Activated CD8-positive, alpha-beta memory T cell treated with anti-CD3 and anti-CD28 coated beads for 48 hours (primary cell): ENCODE measurements at regions not wholly inside any gene's neighbourhood (a gene's known extent, or its start where the extent isn't known, plus 50 kb on each side); places are given as distances from the start of the nearest gene placed in this dataset.
"Not testable (repeated sequence)": the region's sequence is repeated elsewhere in the genome, so short reads cannot be mapped to it uniquely, and the experiment has no call there.

Experiments
- DNase-seq, 3 experiments: peaks; one replicate each; pipeline ENCODE4 v3.0.0-alpha.2; 2020; ENCODE audit warnings: low read depth in 2 of 3, low spot score in 2 of 3

DNA sequence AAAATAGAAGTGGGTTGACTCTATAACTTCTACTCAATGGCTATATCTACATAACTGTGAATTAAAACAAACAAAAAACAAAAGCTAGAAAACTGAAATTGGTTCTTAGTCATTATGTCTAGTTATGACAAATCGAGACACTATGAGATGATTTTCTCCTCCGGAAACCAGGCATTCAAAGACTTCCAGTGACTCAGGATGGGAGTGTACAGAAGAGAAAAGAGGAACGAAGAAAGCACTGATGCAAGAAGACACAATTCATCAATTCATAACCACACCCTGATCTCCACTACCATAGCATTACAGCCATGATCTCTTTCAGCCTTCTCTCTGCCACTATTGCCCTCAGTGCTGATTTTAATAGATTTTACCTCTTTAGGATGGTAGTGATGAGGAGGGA, 253.6 kb downstream of the CBLL2 start:
- DNase-seq: no peak

DNA sequence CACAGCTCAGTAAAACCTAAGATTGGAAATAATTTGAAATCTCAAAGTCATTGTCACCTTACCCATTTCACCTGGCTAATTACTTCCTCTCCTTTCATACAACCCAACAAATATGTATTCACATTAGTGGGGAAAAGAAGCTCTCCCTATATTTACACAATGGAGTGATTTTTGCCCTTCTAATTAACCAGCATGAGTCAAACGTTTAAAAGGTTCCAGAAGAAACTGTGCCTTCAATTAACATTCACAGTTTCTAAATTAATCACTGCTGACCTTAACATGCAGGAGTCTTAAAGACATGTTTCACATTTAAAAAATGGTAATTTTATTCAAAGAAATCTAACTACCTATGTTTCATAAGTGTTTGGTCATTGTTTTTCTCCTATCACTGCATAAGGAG, 254.6 kb downstream of the CBLL2 start:
- no peak for DNase-seq

- DNase-seq: no peak
These were observed 261.2 kb downstream of the CBLL2 start for GRCh38 chrX:22533898-22534297.

DNA sequence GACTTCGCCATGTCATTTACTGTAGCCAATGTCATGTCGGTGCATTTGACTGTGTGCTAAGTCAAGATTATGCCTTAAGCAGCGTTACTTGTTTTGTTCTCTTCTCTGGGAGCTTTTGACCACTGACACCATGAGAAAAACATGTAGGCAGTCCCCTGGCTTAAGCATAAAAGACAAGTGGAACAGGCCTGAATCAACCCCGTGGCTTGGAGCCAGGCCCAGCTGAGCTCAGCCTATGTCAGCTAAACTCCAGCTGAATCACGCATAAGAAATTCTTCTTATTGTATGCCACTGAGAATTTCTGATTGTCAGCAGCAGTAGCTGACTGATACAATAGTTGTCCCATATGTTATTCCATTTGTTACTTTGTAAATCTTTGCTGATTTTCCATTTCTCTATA, 261.9 kb downstream of the CBLL2 start:
- DNase-seq: no peak

DNA sequence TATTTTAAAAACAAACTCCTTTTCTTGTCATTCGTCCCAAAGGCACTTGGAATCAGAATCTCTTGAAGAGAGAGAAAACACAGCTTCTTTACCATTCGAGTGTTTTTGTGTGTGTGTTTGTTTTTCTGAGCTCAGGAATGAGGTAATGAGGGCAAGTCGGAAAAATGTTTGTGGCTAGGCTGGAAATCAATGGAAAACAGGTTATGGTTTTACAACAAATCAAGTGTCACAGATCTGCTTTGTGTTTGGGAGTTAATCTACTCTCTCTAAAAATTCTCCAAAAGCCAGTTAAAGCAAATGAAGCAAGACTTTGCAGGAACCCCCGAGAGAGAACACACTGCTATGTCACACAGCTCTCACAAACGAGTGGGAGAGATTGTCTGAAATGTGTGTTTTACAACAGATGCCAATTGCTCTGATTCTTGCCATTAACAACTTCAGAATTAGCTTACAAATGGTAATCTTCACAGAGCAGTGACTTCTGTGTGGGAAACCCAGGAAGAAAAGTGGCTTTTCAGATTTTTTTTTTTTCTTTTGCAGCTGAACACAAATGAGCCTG, 264.1 kb downstream of the CBLL2 start:
- DNase-seq: no peak

- DNase-seq: no peak
These were observed 265.9 kb downstream of the CBLL2 start for GRCh38 chrX:22538580-22538979.

- no peak for DNase-seq
These were observed 269.2 kb downstream of the CBLL2 start for GRCh38 chrX:22541926-22542325.

DNA sequence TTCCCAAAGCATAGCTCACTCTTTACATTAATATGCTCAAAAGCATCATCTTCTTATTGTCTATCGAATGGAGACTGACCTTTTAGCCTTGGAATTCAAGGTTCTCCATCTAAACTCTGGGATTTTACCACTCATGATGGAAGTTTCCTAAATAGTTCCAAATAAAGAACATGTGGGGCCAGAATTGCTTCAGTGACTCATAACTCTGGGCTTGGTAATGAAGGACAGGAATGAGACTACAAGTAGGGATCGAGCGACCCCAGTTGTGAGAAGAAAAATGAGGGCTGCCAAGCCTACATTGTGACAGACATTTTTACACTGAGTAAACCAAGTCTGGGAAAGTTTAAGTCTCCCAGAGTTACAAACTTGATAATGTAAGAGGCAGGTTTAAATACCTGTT, 269.9 kb downstream of the CBLL2 start:
- DNase-seq: no peak

DNA sequence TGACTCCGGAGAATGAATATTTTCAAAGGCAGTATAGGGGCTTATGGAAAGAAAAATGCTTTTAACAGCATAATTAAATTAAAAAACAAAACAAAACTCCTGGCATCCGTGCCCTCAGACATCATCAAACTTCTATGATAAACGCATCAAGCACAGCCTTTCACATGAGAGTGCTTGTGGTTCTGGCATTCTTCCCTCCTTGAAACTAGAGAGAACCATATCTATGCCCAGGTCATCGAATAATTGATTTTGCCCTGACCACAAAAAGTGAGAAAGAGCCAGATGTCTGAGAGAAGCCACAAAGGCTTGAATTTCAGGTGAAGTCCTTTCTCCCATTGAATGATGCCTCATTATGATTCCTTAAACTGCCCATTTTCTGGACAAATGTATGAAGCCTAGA, 286.8 kb downstream of the CBLL2 start:
- DNase-seq: no peak

DNA sequence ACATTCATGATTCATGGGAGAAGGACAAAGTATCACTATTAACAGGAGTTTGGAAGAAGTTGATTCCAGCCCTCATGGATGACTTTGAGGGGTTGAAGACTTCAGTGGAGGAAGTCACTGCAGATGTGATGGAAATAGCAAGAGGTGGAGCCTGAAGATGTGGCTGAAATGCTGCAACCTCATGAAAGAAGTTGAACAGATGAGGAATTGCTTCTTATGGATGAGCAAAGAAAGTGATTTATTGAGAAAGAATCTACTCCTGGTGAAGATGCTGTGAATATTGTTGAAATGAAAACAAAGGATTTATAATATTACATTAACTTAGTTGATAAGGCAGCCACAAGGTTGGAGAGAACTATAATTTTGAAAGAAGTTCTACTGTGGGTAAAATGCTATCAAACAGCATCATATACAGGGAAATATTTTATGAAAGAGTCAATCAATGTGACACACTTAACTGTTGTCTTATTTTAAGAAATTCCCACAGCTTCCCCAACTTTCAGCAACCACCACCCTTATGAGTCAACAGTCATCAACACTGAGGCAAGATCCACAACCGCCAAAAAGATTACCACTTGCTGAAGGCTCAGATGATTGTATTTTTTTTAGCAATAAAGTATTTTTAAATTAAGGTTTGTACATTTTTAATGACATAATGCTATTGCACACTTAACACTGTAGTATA, 302.6 kb downstream of the CBLL2 start:
- no peak for DNase-seq

DNA sequence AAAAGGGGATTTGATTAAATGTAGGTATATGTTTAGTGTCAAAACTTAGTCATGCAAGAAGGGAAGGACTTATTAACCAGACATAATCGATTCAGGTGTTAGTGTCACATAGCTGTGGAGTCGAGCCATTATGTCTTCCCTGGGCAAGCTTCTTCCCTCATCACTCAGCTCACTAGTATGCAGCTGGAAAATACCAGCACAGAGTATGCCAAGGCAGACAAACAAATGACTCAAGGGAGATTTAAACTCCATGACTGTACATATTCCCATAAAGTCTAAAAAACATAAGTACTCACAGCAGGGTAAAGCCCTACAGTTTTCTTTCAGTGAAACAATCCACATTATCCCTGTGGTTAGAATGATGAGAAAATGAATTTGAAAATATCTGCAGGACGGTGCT, 304.5 kb downstream of the CBLL2 start:
- no peak for DNase-seq

GRCh38 chrX:22585831-22586230, 313.1 kb downstream of the CBLL2 start:
- no peak for DNase-seq

- DNase-seq: no peak
These were observed 317.1 kb downstream of the CBLL2 start for GRCh38 chrX:22589845-22590244.

GRCh38 chrX:22594766-22595165, 322.1 kb downstream of the CBLL2 start:
- DNase-seq: no peak

GRCh38 chrX:22603060-22603459, 330.3 kb downstream of the CBLL2 start:
- DNase-seq: no peak

- DNase-seq: not testable (repeated sequence)
These were observed 336.7 kb downstream of the CBLL2 start for GRCh38 chrX:22609452-22609851.

DNA sequence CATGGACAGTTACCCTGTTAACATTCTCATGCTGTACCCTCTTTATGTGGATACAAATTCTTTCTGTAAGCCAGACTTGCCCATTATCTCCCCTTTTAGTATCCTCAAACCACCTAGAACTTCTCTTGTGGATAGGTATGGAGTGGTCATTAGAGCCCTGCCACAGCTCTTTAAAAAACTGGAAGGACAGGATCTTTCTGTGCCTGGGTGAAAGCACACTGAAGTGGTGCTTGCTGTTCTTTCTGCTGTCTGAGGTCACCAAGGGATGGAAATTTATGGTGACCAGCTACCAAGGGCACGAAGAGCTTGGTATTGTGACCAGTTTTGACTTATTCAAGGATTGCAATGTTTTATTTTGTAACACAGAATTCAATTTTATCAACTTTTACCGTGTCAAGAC, 344.2 kb downstream of the CBLL2 start:
- no peak for DNase-seq

DNA sequence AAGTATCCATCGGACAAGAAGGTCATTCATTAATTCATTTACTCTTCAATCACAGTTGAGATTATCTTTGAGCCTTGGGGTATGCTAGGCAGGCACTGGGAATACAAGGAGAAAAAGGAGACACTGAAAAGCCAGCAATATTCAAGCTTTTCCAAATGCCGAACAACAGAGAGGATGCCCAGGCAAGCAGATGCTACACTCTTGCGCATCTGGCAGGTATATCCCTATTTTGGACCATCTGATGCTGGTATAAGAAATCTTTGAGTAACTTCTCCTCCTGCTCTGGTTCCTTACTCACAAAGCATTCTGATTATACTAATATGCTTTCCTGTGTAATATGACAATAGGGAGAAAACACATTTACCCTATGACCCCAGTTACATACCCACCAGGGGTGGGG, 354.9 kb downstream of the CBLL2 start:
- DNase-seq: no peak

GRCh38 chrX:22628275-22628674, 355.6 kb downstream of the CBLL2 start:
- DNase-seq: no peak

- no peak for DNase-seq
These were observed 356.5 kb downstream of the CBLL2 start for GRCh38 chrX:22629105-22629725.

- no peak for DNase-seq
These were observed 361.4 kb downstream of the CBLL2 start for GRCh38 chrX:22634083-22634482.

DNA sequence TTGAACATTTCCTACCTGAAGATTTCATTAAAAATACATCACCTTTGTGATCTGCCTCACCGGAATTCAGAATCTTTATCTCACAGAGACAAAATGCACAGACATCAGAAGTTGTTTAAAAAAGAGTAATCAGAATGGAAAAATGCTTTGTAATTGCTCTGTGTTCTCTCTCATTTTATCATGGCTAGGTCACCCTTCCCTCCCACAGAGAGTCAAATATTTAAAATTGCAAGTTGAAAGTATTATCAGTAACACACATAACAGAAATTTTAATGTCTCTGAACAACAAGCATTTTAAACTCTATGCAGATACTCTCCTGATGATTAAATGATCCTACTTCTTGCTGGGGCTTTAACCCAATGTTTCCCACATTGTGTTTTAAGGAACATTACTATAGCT, 362.0 kb downstream of the CBLL2 start:
- no peak for DNase-seq

DNA sequence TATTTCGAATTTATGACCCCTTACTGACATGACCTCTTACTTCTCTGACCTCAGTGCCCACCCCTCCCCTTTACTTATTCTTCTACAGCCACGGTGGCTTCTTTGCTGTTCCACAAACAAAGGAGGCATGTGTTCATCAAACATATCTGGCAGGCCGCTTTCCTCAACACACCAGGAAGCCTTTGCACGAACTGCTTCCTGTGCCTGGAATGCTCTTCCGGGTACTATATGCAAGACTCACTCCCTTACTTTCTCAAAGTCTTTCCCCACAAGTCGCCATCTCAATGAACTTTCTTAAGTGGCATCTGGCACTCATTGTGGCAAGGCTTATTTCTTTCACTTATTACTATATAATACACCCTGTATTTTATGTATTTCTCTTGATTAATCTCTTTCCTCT, 351.5 kb upstream of the DDX53 start:
- no peak for DNase-seq
